PFSK-1 (cell line): ENCODE measurements at regions not wholly inside any gene's neighbourhood (a gene's known extent, or its start where the extent isn't known, plus 50 kb on each side); places are given as distances from the start of the nearest gene placed in this dataset.

Source experiments
- POLR2AphosphoS5 ChIP-seq: IDR thresholded peaks from 2 replicates; pipeline ENCODE4 v1.6.1; 2012; ENCODE audit warnings: low read depth, mild to moderate bottlenecking, control low read depth, low read length, moderate library complexity
- REST ChIP-seq, 2 experiments: IDR thresholded peaks; 2 replicates each; pipeline versions ENCODE4 v1.6.1 to v1.8.0; 2011 to 2012; ENCODE audit warnings: low read depth in 2 of 2, low read length in 2 of 2, control low read depth in 1 of 2, inconsistent platforms in 1 of 2, mild to moderate bottlenecking in 1 of 2, moderate library complexity in 1 of 2; ENCODE audit not compliant: insufficient read depth in 1 of 2
- TAF1 ChIP-seq: IDR thresholded peaks from 2 replicates; pipeline ENCODE4 v1.6.1; 2012; ENCODE audit warnings: low read length, control low read depth, borderline replicate concordance; ENCODE audit not compliant: insufficient read depth

GRCh38 chr13:79237981-79238380 lies 168.1 kb downstream of the RBM26 start:
- TF ChIP-seq POLR2AphosphoS5 = no peak
- no peak for TF ChIP-seq TAF1
- no peak for TF ChIP-seq REST (IDR thresholded peaks at IDR 0.05; ENCODE audit: insufficient read depth in 1 of 2, low read depth in 2 of 2, low read length in 2 of 2)
